H1 (cell line): ENCODE measurements at regions not wholly inside any gene's neighbourhood (a gene's known extent, or its start where the extent isn't known, plus 50 kb on each side); places are given as distances from the start of the nearest gene placed in this dataset.

Experiments used
- CTCF ChIA-PET: fragments of 300-600 bp; sonication (Branson Sonifier 250); formaldehyde crosslinking; loops from one replicate; lab custom pipeline; 2021; ENCODE audit not compliant: partially characterized antibody; lab: Charles Lee
- POLR2A ChIA-PET: fragments of 300-600 bp; sonication (Branson Sonifier 250); formaldehyde crosslinking; loops from one replicate; lab custom pipeline; 2021; ENCODE audit warnings: inconsistent platforms; ENCODE audit not compliant: partially characterized antibody; lab: Charles Lee
- DNase-seq, 2 experiments: peaks; one replicate each; pipeline versions ENCODE4 v3.0.0 to v3.0.0-alpha.2; 2010 to 2022; ENCODE audit warnings: low spot score in 2 of 2, low read depth in 1 of 2, mixed read lengths in 1 of 2
- FAIRE-seq: peaks from 2 replicates; lab custom pipeline; 2011; peaks lifted over from hg19 to GRCh38; lab: Jason Lieb, UNC
- H2AFZ ChIP-seq: 2 replicates; pipeline ENCODE4 v1.8.1; 2012; ENCODE audit warnings: low read length, inconsistent platforms
- H2AK5ac ChIP-seq: 2 replicates; pipeline ENCODE4 v1.6.1; 2013; ENCODE audit warnings: low read depth, low read length
- H2BK120ac ChIP-seq: replicated peaks from 2 replicates; pipeline ENCODE3; 2013; ENCODE audit warnings: low read depth, low read length, inconsistent platforms
- H2BK12ac ChIP-seq: 2 replicates; pipeline ENCODE4 v1.6.1; 2013; ENCODE audit warnings: low read depth, low read length
- H2BK15ac ChIP-seq: 2 replicates; pipeline ENCODE4 v1.6.1; 2013; ENCODE audit warnings: low read length
- H2BK20ac ChIP-seq: 2 replicates; pipeline ENCODE4 v1.6.1; 2013; ENCODE audit warnings: low read length
- H2BK5ac ChIP-seq: 2 replicates; pipeline ENCODE4 v1.6.1; 2013; ENCODE audit warnings: low read depth, low read length
- H3K14ac ChIP-seq: 2 replicates; pipeline ENCODE4 v1.6.1; 2013; ENCODE audit warnings: inconsistent platforms; ENCODE audit not compliant: insufficient read length
- H3K18ac ChIP-seq: 2 replicates; pipeline ENCODE4 v1.6.1; 2013; ENCODE audit warnings: low read length; ENCODE audit errors: extremely low read depth
- H3K23ac ChIP-seq: 2 replicates; pipeline ENCODE4 v1.6.1; 2013; ENCODE audit warnings: inconsistent platforms; ENCODE audit not compliant: insufficient read length
- H3K23me2 ChIP-seq: 2 replicates; pipeline ENCODE4 v1.6.1; 2013; ENCODE audit warnings: low read depth, low read length
- H3K27ac ChIP-seq: 2 replicates; pipeline ENCODE4 v1.6.1; 2011; ENCODE audit warnings: low read depth, low read length, inconsistent platforms
- H3K27me3 ChIP-seq, 4 experiments: replicated peaks in 1 of 4; 1 replicate in 1 of 4; 2 replicates in 3 of 4; pipeline versions ENCODE4 v1.6.1 to v1.8.1; 2011 to 2013; ENCODE audit warnings: low read length in 3 of 4, mild to moderate bottlenecking in 3 of 4, inconsistent platforms in 2 of 4, mixed read lengths in 2 of 4, moderate library complexity in 1 of 4; ENCODE audit not compliant: control insufficient read depth in 3 of 4, insufficient read depth in 3 of 4; ENCODE audit errors: extremely low read depth in 1 of 4
- H3K36me3 ChIP-seq, 4 experiments: 2 replicates each; pipeline versions ENCODE4 v1.6.1 to v1.8.1; 2011 to 2013; ENCODE audit warnings: mild to moderate bottlenecking in 4 of 4, low read length in 3 of 4, moderate library complexity in 2 of 4, control low read depth in 1 of 4, inconsistent platforms in 1 of 4; ENCODE audit not compliant: insufficient read depth in 4 of 4, control insufficient read depth in 2 of 4
- H3K4ac ChIP-seq: replicated peaks from 2 replicates; pipeline ENCODE3; 2013; ENCODE audit warnings: low read length, low read depth, mixed read lengths, inconsistent platforms; ENCODE audit not compliant: insufficient read length
- H3K4me1 ChIP-seq, 4 experiments: replicated peaks in 1 of 4; 1 replicate in 1 of 4; 2 replicates in 3 of 4; pipeline versions ENCODE4 v1.6.1 to v1.8.1; 2011 to 2013; ENCODE audit warnings: low read length in 3 of 4, inconsistent platforms in 2 of 4, mixed read lengths in 1 of 4; ENCODE audit not compliant: insufficient read depth in 4 of 4, control insufficient read depth in 3 of 4
- H3K4me2 ChIP-seq, 2 experiments: 2 replicates each; pipeline versions ENCODE4 v1.6.1 to v1.8.1; 2011 to 2013; ENCODE audit warnings: low read depth in 2 of 2, low read length in 2 of 2, control low read depth in 1 of 2, inconsistent platforms in 1 of 2, mild to moderate bottlenecking in 1 of 2; ENCODE audit not compliant: insufficient read depth in 1 of 2
- H3K4me3 ChIP-seq, 4 experiments: fragments of 200-600, 300-600 bp in 1 of 4; sonication (generic), shearing (Covaris generic), sonication (Bioruptor Twin) in 1 of 4; 2 replicates each; pipeline versions ENCODE4 v1.5.1 to v1.8.1; 2011 to 2016; ENCODE audit warnings: low read length in 4 of 4, low read depth in 3 of 4, control low read depth in 2 of 4, inconsistent platforms in 2 of 4, mild to moderate bottlenecking in 2 of 4, mixed read lengths in 1 of 4, moderate library complexity in 1 of 4; ENCODE audit not compliant: insufficient read depth in 2 of 4; ENCODE audit errors: extremely low read depth in 1 of 4
- H3K56ac ChIP-seq: replicated peaks from 2 replicates; pipeline ENCODE3; 2013; ENCODE audit warnings: low read depth, mild to moderate bottlenecking, mixed read lengths, low read length, inconsistent platforms; ENCODE audit not compliant: insufficient read length
- H3K79me1 ChIP-seq: 2 replicates; pipeline ENCODE4 v1.6.1; 2013; ENCODE audit warnings: low read depth, low read length, control low read depth
- H3K79me2 ChIP-seq, 2 experiments: 2 replicates each; pipeline versions ENCODE4 v1.6.1 to v1.8.1; 2012 to 2013; ENCODE audit warnings: low read length in 2 of 2, mild to moderate bottlenecking in 2 of 2, inconsistent platforms in 1 of 2; ENCODE audit not compliant: insufficient read depth in 2 of 2, control insufficient read depth in 1 of 2
- H3K9ac ChIP-seq, 4 experiments: replicated peaks in 1 of 4; 1 replicate in 1 of 4; 2 replicates in 3 of 4; pipeline versions ENCODE4 v1.6.1 to v1.8.1; 2011 to 2013; ENCODE audit warnings: low read depth in 3 of 4, low read length in 3 of 4, control low read depth in 2 of 4, mild to moderate bottlenecking in 2 of 4, moderate library complexity in 2 of 4, inconsistent platforms in 1 of 4; ENCODE audit errors: extremely low read depth in 1 of 4
- H3K9me3 ChIP-seq, 2 experiments: 2 replicates each; pipeline versions ENCODE4 v1.6.1 to v1.8.1; 2012 to 2013; ENCODE audit warnings: mild to moderate bottlenecking in 2 of 2, moderate library complexity in 2 of 2, control low read depth in 1 of 2, inconsistent platforms in 1 of 2, low read depth in 1 of 2, low read length in 1 of 2, mixed read lengths in 1 of 2; ENCODE audit not compliant: insufficient read depth in 2 of 2
- H4K20me1 ChIP-seq, 2 experiments: replicated peaks in 1 of 2; 2 replicates each; pipeline versions ENCODE3 to v1.8.1; 2011 to 2013; ENCODE audit warnings: inconsistent platforms in 2 of 2, low read length in 2 of 2, mild to moderate bottlenecking in 1 of 2; ENCODE audit not compliant: insufficient read depth in 2 of 2, control insufficient read depth in 1 of 2
- H4K5ac ChIP-seq: 2 replicates; pipeline ENCODE4 v1.6.1; 2013; ENCODE audit warnings: low read length, low read depth, mixed read lengths, inconsistent platforms; ENCODE audit not compliant: insufficient read length
- H4K8ac ChIP-seq: 2 replicates; pipeline ENCODE4 v1.8.0; 2013; ENCODE audit warnings: mild to moderate bottlenecking, moderate library complexity, low read length, inconsistent platforms; ENCODE audit not compliant: insufficient read depth; ENCODE audit errors: extremely low read depth
- H4K91ac ChIP-seq: replicated peaks from 2 replicates; pipeline ENCODE3; 2013; ENCODE audit warnings: low read length, mixed read lengths, inconsistent platforms; ENCODE audit not compliant: insufficient read length
- E2F6 ChIP-seq: IDR thresholded peaks from 2 replicates; pipeline ENCODE4 v1.6.1; 2012; ENCODE audit warnings: inconsistent platforms
- HDAC2 ChIP-seq, 2 experiments: fragments of 300-600 bp in 1 of 2; sonication (generic) in 1 of 2; IDR thresholded peaks; 2 replicates each; pipeline ENCODE4 v1.6.1; 2011 to 2012; ENCODE audit warnings: low read depth in 2 of 2, low read length in 2 of 2, mild to moderate bottlenecking in 2 of 2, moderate library complexity in 2 of 2, borderline replicate concordance in 1 of 2, inconsistent platforms in 1 of 2
- KDM5A ChIP-seq: fragments of 200-600 bp; IDR thresholded peaks from 2 replicates; pipeline ENCODE4 v1.7.1; 2012; ENCODE audit warnings: mild to moderate bottlenecking, low read length, inconsistent platforms, mixed read lengths

- ChIA-PET CTCF (no interaction called here), POLR2A (no interaction called here)
- no peak overlapping the region for H2AK5ac ChIP-seq
- H4K5ac ChIP-seq: no peak overlapping the region
- no peaks in the 10 kb centered on the region; the same call in 1 of the 2 replicates for H3K23me2 ChIP-seq
- no peak overlapping the region for H3K56ac ChIP-seq
- H3K9ac ChIP-seq: no peak overlapping the region
- no peak overlapping the region for H3K23ac ChIP-seq
- DNase-seq (no peak), FAIRE-seq (no peak)
- no peak overlapping the region for H3K18ac ChIP-seq
- TF ChIP-seq E2F6: no peak
- no peak for TF ChIP-seq HDAC2 (IDR thresholded peaks at IDR 0.05; ENCODE audit: borderline replicate concordance in 1 of 2, low read depth in 2 of 2, low read length in 2 of 2)
- TF ChIP-seq KDM5A: no peak
- no peaks in the 10 kb centered on the region for H3K4me1 ChIP-seq
- no peak overlapping the region for H2BK15ac ChIP-seq
- H3K36me3 ChIP-seq: no peaks in the 10 kb centered on the region; a peak in 3 of 8 replicates
- no peaks in the 10 kb centered on the region for H3K9me3 ChIP-seq
- H4K8ac ChIP-seq: no peak overlapping the region
- no peak overlapping the region for H4K91ac ChIP-seq
- no peak overlapping the region for H3K27ac ChIP-seq
- H3K4me2 ChIP-seq: no peak overlapping the region
- no peak overlapping the region for H3K4ac ChIP-seq
- H2BK5ac ChIP-seq: no peak overlapping the region
- H3K79me2 ChIP-seq: no peaks in the 10 kb centered on the region
- no peak overlapping the region for H2BK120ac ChIP-seq
- no peaks in the 10 kb centered on the region for H3K27me3 ChIP-seq
- no peak overlapping the region for H2AFZ ChIP-seq
- no peak overlapping the region for H3K4me3 ChIP-seq
- no peak overlapping the region for H2BK12ac ChIP-seq
- H2BK20ac ChIP-seq: no peak overlapping the region
- no peaks in the 10 kb centered on the region for H3K79me1 ChIP-seq
- H3K14ac ChIP-seq: no peak overlapping the region
- H4K20me1 ChIP-seq: no peaks in the 10 kb centered on the region
Observed at GRCh38 chr5:125109293-125109692, 362.9 kb upstream of the ZNF608 start.
